ENCODE measurements at regions not wholly inside any gene's neighbourhood (a gene's known extent, or its start where the extent isn't known, plus 50 kb on each side); places are given as distances from the start of the nearest gene placed in this dataset.
A peak's percentile ranks its signal among the peaks of the same experiment; 100 is the strongest.

DNA sequence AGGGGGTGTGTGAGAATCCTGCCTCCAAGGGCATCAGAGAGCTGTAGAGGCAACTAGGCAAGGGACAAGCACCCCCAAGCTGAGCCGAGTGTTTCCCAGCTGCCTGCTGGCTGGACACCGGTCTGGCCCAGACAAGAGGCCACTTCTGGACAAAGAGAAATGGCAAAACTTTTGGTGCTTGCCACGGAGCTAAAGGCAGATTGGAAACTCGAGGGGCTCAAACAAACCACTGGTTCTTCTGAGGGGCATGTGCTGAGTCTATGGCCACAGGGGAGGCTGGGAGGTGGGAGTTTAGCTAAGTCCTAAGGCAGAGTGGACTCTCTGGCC lies 66.5 kb upstream of the INPP5A start:
- peaks cover 19% of the 10 kb centered on the region for H3K27me3 Mint-ChIP-seq (ENCODE audit: low read depth, poor library complexity)
- H3K9me3 Mint-ChIP-seq: peaks cover 31% of the 10 kb centered on the region
- no peak for DNase-seq
- H3K36me3 Mint-ChIP-seq (ENCODE audit: low read depth): peaks cover 6% of the 10 kb centered on the region
- no peak overlapping the region for H3K27ac Mint-ChIP-seq
- TF ChIP-seq, protein P1, sequence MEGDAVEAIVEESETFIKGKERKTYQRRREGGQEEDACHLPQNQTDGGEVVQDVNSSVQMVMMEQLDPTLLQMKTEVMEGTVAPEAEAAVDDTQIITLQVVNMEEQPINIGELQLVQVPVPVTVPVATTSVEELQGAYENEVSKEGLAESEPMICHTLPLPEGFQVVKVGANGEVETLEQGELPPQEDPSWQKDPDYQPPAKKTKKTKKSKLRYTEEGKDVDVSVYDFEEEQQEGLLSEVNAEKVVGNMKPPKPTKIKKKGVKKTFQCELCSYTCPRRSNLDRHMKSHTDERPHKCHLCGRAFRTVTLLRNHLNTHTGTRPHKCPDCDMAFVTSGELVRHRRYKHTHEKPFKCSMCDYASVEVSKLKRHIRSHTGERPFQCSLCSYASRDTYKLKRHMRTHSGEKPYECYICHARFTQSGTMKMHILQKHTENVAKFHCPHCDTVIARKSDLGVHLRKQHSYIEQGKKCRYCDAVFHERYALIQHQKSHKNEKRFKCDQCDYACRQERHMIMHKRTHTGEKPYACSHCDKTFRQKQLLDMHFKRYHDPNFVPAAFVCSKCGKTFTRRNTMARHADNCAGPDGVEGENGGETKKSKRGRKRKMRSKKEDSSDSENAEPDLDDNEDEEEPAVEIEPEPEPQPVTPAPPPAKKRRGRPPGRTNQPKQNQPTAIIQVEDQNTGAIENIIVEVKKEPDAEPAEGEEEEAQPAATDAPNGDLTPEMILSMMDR (IDR thresholded peaks at IDR 0.05): no peak
- H3K4me1 Mint-ChIP-seq: peaks cover 14% of the 10 kb centered on the region
- H3K4me3 Mint-ChIP-seq: no peak overlapping the region

DNA sequence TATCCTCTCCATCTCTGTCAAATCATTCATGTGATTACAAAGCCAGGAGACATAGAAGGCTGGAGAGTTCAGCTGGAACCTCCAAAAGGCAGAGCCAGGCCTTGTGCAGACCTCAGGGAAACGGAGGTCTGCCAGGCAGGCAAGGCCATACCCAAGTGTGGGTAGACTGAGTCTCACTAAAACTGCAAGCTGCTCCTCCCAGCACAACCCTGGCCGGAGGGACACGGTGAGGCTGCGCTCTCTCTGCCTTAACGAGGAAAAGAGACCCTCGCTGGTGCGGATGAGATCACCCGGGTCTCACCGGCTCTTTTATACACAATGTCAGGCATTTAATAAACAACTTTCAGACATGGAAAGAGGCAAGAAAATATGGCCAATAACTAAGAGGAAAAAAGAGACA lies 66.1 kb upstream of the INPP5A start:
- peak; percentile 2 for DNase-seq
- TF ChIP-seq, protein P1 (IDR thresholded peaks at IDR 0.05): no peak
- Mint-ChIP-seq H3K4me1 (peaks cover 14% of the 10 kb centered on the region), H3K27ac (no peak overlapping the region), H3K27me3 (ENCODE audit: low read depth, poor library complexity) (peaks cover 19% of the 10 kb centered on the region), H3K36me3 (ENCODE audit: low read depth) (peaks cover 6% of the 10 kb centered on the region), H3K4me3 (no peak overlapping the region), H3K9me3 (peaks cover 31% of the 10 kb centered on the region)

DNA sequence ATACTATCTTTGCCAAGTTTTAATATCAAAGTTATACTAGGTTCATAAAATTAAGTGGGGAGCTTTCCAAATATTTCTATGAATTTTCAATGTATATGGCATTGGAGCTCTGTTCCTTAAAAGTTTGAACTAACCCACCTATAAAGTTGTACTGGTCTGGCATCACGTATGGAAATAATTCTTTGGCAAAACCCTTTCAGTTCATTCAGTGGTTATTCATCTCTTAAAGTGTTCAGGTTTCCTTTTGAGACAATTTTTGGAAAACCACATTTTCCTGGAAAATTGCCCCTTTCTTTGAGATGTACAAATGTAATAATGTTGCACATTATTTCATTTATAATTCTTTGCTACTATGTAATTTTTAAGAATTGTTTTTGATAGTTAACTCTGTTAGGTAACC lies 62.5 kb upstream of the INPP5A start:
- peaks cover 15% of the 10 kb centered on the region for H3K27me3 Mint-ChIP-seq (ENCODE audit: low read depth, poor library complexity)

DNA sequence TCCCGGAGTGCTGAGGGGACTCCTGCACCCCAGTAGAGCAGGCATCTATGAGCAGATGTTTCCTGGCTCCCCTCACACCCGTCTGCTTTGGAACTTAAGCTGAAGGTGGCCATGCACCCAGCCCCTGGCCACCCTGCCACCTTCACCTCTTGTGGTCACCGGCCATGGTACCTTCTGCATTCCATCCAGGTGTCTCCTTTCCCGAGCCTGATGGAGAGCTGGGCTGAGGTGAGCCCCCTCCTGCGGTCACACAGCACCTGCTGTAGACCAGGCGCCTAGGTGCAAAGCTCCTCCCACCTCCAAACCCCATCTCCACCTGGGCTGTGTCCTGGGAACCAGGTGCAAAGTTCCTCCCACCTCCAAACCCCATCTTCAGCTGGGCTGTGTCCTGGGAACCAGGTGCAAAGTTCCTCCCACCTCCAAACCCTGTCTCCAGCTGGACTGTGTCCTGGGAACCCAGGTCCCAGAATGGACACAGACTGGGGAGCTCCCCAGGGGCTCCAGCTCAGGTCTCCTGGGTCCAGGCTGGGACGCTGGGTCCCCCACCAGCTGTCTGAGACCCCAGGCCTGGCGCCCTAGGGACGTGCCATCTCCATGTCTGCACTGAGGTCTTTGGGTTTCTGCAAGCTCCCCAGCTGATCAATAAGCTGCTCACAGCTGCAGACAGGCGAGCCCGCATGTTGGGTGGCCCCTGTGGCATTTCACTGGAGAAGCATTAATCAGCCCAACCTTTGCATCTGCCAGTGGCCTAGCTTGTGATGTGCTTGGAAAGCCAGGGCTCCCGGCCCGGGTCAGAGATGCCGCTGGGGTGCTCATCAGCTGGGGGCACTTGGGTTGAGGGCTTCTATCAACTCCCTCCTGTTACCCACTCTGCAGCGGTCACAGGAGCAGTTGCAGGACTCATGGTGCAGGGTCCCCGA lies 61.2 kb upstream of the INPP5A start:
- TF ChIP-seq, protein P1 (IDR thresholded peaks at IDR 0.05): no peak
- Mint-ChIP-seq H3K9me3 (peaks cover 22% of the 10 kb centered on the region), H3K27me3 (ENCODE audit: low read depth, poor library complexity) (peaks cover 18% of the 10 kb centered on the region), H3K4me3 (no peak overlapping the region), H3K4me1 (peaks cover 13% of the 10 kb centered on the region), H3K27ac (no peak overlapping the region), H3K36me3 (ENCODE audit: low read depth) (no peaks in the 10 kb centered on the region)
- peak; percentile 7 for DNase-seq

More for the DNA sequence above, 62.5 kb upstream of the INPP5A start:
- peaks cover 6% of the 10 kb centered on the region for H3K36me3 Mint-ChIP-seq (ENCODE audit: low read depth)
- H3K4me1 Mint-ChIP-seq: peaks cover 16% of the 10 kb centered on the region
- H3K4me3 Mint-ChIP-seq: no peak overlapping the region
- H3K9me3 Mint-ChIP-seq: peaks cover 31% of the 10 kb centered on the region
- DNase-seq: no peak
- TF ChIP-seq, protein P1 (IDR thresholded peaks at IDR 0.05): no peak
- no peak overlapping the region for H3K27ac Mint-ChIP-seq

DNA sequence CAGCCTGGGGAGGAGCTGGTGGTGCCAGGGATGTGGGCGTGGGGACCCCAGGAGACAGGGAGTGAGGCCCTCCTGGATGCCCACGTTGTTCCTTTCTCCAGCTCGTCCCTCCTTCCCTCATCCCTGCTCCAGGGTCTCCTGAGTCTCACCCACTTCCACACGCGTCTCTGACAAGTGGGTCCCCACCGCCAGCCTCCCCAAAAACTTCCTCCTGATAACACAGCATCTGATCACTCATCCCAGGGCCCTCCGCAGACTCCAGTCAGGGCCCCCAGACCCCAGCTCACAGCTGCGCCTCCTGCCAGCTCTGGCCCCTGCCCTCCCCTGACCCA lies 60.6 kb upstream of the INPP5A start:
- TF ChIP-seq, protein P1 (IDR thresholded peaks at IDR 0.05): no peak
- Mint-ChIP-seq H3K4me3 (no peak overlapping the region), H3K9me3 (peaks cover 16% of the 10 kb centered on the region), H3K4me1 (peaks cover 18% of the 10 kb centered on the region), H3K27me3 (ENCODE audit: low read depth, poor library complexity) (peaks cover 18% of the 10 kb centered on the region), H3K36me3 (ENCODE audit: low read depth) (no peaks in the 10 kb centered on the region), H3K27ac (no peak overlapping the region)
- DNase-seq: no peak
